HL-60 (cell line): ENCODE measurements at regions not wholly inside any gene's neighbourhood (a gene's known extent, or its start where the extent isn't known, plus 50 kb on each side); places are given as distances from the start of the nearest gene placed in this dataset.

ENCODE experiments used
- DNase-seq, 2 experiments: peaks; one replicate each; pipeline ENCODE4 v3.0.0-alpha.2; 2010 to 2020; ENCODE audit warnings: low read depth in 1 of 2, low spot score in 1 of 2
- H3K27ac ChIP-seq: fragments of 250-450 bp; sonication (Bioruptor Pico); replicated peaks from 2 replicates; pipeline ENCODE4 v1.5.1; 2020; ENCODE audit warnings: mild to moderate bottlenecking, moderate library complexity
- H3K27me3 ChIP-seq: fragments of 250-450 bp; sonication (Bioruptor Pico); 2 replicates; pipeline ENCODE4 v1.5.1; 2021; ENCODE audit warnings: mild to moderate bottlenecking, moderate library complexity; ENCODE audit not compliant: insufficient read depth, poor library complexity, severe bottlenecking
- H3K4me3 ChIP-seq: replicated peaks from 2 replicates; pipeline ENCODE4 v1.5.1; 2011; ENCODE audit warnings: mild to moderate bottlenecking, control low read depth, low read length; ENCODE audit not compliant: insufficient read depth
- CTCF ChIP-seq: IDR thresholded peaks from one replicate; pipeline ENCODE4 v1.5.1; 2011; ENCODE audit warnings: low read length, control low read depth, inconsistent platforms; ENCODE audit not compliant: insufficient read depth
- GABPA ChIP-seq: IDR thresholded peaks from 2 replicates; pipeline ENCODE4 v1.6.1; 2012; ENCODE audit warnings: low read depth
- POLR2AphosphoS5 ChIP-seq: IDR thresholded peaks from 2 replicates; pipeline ENCODE4 v1.6.1; 2012; ENCODE audit warnings: low read depth
- REST ChIP-seq: IDR thresholded peaks from 2 replicates; pipeline ENCODE4 v1.6.1; 2012; ENCODE audit warnings: low read depth; ENCODE audit not compliant: insufficient replicate concordance
- SPI1 ChIP-seq: IDR thresholded peaks from 2 replicates; pipeline ENCODE4 v1.6.1; 2012; ENCODE audit warnings: low read depth, mild to moderate bottlenecking, borderline replicate concordance

GRCh38 chr4:13093170-13093569, 391.0 kb downstream of the RAB28 start:
- no peak overlapping the region for H3K4me3 ChIP-seq
- DNase-seq, result no peak

GRCh38 chr4:13092702-13093101, 391.4 kb downstream of the RAB28 start:
- DNase-seq, result no peak
- TF ChIP-seq SPI1, result no peak
- TF ChIP-seq GABPA, result no peak
- no peak for TF ChIP-seq REST
- no peak for TF ChIP-seq POLR2AphosphoS5
- TF ChIP-seq CTCF, result no peak
- Histone ChIP-seq H3K4me3 (no peak overlapping the region), H3K27ac (no peak overlapping the region), H3K27me3 (no peaks in the 10 kb centered on the region)

More at GRCh38 chr4:13093170-13093569, 391.0 kb downstream of the RAB28 start:
- TF ChIP-seq GABPA, result no peak
- no peak for TF ChIP-seq POLR2AphosphoS5
- no peak for TF ChIP-seq CTCF
- TF ChIP-seq REST, result no peak
- no peak for TF ChIP-seq SPI1
- no peak overlapping the region for H3K27ac ChIP-seq
- H3K27me3 ChIP-seq, result no peaks in the 10 kb centered on the region

- no peak for DNase-seq
- TF ChIP-seq REST (no peak), POLR2AphosphoS5 (no peak), SPI1 (no peak), GABPA (no peak), CTCF (no peak)
These were observed 394.5 kb downstream of the RAB28 start for GRCh38 chr4:13089659-13089998.

More at GRCh38 chr4:13089659-13089998, 394.5 kb downstream of the RAB28 start:
- H3K4me3 ChIP-seq, result no peak overlapping the region
- H3K27me3 ChIP-seq, result no peaks in the 10 kb centered on the region
- H3K27ac ChIP-seq, result no peak overlapping the region
